Stimulated activated CD8-positive, alpha-beta memory T cell treated with anti-CD3 and anti-CD28 coated beads, Interleukin-4, amount 100 ng/mL, for 48 hours (primary cell): ENCODE measurements at regions not wholly inside any gene's neighbourhood (a gene's known extent, or its start where the extent isn't known, plus 50 kb on each side); places are given as distances from the start of the nearest gene placed in this dataset.
"Not testable (repeated sequence)": the region's sequence is repeated elsewhere in the genome, so short reads cannot be mapped to it uniquely, and the experiment has no call there.

ENCODE experiments used
- DNase-seq: peaks from one replicate; pipeline ENCODE4 v3.0.0-alpha.2; 2020

DNA sequence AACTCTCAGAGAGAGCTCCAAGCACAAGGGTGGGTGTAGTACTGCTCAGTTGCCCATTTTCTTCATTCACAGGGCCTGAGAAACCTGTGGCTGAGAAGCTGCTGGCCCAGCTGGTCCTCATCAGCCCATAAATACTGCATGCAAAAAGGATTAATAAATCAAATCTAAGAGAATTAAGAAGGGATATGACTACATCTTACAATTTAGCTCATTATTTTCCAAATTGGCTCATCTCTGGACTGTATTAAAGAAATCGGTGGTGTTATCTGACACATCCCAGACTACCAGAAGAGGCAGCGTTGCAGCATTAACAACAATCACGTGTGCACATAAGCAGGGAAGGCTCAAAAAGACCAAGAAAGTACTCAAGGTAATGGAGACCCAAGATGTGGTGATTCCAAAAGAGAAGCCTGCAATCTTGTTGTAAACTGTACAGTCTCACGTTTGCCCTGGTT lies 90.7 kb downstream of the CD24 start:
- no peak for DNase-seq

DNA sequence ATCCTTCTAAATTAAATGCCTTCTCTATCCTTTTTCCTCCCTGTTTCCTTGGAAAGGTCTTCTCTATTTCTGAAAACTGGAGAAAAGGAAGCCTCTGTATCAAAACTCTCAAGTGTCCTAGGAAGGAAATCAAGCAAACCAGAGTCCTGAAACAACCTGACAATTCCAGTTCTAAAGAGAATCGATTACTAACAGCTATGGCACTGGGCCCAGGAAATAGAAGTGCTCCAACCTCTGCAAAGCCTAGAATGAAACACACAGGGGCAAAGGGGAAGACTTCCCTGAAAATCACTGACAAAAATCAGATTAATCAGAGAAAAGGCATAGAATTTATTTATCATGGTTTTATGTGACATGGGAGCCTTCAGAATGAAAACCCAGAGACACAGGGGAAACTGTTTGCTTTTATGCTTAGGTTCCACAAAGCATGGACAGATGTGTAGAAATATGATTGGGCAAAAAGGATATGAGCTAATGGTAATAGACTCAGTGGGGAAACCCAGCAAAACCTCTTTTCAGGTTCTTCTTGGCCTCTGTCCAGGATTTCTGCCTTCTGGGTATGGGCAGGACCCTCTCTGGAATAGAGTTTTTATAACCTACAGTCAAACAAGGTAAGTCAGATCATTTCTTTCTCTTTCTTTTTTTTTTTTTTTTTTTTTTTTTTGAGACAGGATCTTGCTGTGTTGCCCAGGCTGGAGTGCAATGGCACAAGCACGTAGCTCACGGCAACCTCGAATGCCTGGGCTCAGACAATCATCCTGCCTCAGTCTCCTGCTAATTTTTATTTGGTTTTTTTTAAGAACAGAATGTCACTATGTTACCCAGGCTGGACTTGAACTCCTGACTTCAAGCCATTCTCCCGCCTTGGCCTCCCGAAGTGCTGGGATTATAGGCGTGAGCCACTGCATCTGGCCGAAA lies 91.7 kb downstream of the CD24 start:
- no peak for DNase-seq

DNA sequence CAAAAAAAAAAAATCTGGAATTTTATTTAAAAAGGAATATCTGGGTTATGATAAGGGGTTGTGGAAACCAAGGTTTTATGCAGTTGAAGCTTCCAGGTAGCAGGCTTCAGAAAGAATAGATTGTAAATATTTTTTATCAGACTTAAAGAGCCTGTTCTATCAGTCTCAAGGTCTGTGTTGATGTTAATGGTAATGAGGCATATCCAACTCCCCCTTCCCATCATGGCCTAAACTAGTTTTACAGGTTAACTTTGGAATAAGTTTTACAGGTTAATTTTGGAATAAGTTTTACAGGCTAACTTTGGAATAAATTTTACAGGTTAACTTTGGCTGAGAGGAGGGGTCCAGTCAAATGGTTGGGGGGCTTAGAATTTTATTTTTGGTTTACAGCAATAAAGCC lies 92.4 kb downstream of the CD24 start:
- DNase-seq = no peak

DNA sequence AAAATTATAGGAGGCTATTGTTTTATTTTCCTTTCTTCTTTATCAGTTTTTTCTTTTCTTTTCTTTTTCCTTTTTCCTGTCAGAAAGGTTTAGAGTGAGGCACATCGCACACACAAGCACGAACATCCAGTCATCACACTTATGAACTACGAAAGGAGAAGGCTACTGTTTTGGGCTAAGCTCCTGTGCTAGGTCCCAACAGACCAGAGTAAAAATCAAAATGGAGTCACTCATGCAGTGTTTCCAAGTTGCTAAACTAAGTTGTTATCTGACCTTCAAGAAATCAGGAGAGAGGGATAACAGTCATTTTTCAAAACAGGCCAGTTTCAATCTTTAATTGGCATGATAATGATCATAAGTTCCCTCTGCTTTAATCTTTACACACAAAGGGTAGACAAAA lies 93.6 kb downstream of the CD24 start:
- DNase-seq = no peak

DNA sequence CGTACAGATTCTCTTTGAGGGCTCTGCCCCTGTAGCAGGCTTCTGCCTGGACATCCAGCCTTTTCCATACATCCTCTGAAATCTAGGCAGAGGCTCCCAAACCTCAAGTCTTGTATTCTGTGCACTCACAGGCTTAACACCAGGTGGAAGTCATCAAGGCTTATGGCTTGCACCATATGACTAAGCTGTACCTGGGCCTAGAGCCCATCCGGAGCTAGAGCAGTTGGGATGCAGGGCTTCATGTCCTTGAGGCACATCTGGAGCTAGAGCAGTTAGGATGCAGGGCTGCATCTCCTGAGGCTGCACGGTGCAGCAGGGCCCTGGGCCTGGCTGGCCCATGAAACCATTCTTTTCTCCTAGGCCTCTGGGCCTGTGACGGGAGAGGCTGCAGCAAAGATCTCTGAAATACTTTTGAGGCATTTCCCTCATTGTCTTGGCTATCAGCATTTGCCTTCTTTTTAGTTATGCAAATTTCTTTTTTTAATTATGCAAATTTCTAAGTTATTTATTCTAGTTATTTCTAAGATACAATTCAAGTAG lies 98.7 kb downstream of the CD24 start:
- no peak for DNase-seq

DNA sequence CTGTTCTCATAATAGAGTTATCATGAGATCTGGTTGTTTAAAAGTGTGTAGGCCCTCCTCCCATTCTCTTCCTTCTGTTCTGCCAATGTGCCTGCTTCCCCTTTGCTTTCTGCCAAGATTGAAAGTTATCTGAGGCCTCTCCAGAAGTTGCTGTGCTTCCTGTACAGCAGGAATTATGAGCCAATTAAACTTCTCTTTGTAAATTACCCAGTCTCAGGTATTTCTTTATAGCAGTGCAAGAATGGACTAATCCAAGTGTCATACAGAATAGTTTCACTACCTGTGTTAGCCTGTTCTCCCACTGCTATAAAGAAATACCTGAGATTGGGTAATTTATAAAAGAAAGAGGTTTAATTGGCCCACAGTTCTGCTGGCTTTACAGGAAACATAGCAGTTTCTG lies 100.0 kb downstream of the CD24 start:
- no peak for DNase-seq

DNA sequence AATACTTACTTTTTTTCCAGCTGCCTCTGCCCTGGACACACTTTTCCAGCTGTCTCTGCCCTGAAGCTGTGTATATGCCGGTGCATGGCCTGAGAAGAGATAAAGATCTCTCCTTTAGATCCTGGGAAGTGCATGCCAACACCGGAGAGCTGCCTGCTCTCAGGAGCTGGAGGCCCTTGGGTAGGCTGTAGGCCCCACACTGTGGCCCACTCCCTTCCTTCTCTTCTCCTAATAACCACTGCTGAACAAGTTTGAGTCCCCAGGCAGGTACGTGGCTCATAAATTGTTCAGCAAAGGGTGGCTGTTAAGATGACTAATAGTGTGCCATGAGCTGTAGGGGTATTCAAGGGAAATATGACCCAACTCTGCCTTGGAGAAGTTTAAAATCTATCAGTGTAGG lies 102.5 kb downstream of the CD24 start:
- no peak for DNase-seq

DNA sequence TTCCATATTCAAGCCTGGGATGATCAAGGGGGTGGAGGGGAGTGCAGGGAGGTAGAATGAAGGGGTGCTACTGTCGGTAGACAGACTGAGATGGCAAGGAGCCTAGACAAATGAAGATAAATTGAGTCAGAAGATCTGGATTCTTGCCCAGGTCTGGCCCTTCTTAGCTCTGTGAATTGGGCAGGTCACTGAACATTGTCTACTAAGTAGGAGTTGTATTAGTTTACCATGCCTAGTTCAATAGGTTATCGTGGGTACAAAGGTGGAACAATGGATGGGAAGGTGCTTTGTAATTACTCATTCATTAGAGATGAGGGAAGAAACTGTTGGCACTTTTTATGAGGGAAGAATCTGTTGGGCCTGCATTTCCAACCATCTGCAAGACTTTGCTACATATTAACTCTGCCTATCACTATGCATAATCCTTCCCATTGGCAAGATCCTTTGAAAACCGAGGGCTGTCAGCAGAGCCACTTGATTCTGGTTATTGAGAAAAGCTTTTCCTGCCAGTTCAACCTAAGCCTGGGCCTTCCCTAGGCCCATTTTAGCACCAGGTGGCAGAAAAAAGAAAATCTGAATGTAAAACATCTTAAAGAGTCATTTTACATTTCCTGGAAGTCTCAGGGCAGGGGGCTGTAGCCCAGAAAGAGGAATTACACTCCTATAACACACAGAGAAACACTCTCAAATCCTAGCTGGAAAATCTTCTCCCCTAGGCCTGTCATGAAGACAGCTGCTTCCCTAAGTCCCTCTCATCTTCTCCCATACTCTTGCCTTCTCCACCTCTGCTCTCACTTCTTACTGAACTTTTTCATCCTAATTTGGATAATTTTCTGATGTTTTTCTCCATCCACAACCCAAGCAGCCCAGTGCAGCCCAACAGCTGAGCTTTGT lies 103.5 kb downstream of the CD24 start:
- no peak for DNase-seq

DNA sequence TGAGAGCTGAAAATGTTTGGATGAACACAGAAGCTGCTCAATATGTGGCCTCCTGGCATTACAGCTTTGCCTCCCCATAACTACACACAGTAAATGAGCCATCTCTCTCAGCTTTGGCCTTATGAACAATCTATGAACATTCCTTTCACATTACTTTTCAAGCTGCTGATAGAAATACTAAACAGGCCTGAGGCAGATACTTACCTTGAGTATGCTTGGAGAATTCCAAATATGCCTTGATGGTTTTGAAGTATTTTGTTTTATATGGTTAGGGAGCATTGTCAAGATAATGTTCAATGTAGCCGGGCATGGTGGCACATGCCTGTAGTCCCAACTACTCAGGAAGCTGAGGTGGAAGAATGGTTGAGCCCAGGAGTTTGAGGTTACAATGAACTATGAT lies 104.5 kb downstream of the CD24 start:
- no peak for DNase-seq

DNA sequence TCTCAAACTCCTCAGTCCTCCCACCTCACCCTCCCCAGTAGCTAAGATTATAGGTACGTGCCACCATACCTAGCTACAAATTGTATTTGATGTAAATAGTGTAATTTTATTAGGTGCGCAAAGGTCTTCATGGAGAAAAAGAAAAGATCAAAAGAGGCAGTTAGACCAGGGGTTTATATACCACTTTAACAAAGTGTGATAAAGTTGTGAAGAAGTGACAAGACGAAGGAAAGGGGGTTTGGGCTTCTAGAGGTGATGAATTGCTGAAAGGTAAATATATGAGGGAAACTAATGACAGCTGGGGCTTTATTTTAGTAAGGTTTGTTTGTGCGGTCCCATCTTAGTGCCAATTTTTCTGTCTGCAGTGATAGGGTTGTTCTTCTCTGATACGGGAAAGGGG lies 105.3 kb downstream of the CD24 start:
- DNase-seq = no peak

DNA sequence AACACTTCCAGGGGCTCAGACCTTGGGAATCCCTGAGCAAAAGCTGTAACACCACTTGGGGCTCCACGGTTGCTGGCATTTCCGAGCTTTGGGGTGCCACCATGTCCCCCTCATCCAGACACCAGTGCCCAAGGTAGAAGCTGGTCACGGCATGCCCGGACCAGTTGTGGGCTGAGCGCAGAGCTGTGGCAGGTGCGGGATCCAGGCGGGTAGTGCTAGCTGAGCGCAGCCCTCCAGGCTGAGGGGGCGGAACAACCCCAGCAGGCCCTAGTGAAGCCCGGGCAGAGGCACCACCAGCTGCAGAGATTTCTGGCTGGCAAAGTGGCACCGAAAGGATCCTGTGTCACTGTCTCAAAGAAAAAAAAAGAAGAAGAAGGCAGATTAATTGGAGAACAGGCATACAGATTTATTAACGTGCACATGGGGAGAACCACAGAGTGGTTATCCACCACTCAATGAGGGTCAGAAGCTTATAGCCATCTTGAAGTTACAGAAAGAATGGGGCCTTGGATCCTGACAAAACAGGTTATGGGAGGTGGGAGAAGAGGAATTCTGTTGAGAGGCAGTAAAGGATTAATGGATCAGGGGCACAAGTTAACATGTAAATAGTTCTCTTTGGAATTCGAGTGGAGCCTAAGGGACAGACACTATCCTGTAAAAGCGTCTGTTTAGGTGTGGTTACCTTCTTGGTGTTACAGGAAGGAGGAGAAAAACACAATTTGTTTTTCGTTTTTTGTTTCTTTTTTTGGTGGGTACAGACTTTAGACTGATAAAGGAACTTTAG lies 107.5 kb downstream of the CD24 start:
- DNase-seq = no peak

DNA sequence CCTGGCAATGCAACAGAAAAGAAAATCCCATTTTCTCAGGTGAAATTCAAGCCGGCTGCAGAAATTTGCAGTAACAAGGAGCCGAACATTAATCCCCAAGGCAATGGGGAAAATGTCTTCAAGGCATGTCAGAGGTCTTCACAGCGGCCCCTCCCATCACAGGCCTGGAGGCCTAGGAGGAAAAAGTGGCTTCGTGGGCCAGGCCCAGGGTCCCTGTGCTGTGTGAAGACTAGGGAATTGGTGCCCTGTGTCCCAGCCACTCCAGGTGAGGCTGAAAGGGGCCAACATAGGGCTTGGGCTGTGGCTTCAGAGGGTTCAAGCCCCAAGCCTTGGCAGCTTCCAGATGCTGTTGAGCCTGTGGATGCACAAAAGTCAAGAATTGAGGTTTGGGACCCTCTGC lies 111.7 kb downstream of the CD24 start:
- DNase-seq = no peak

DNA sequence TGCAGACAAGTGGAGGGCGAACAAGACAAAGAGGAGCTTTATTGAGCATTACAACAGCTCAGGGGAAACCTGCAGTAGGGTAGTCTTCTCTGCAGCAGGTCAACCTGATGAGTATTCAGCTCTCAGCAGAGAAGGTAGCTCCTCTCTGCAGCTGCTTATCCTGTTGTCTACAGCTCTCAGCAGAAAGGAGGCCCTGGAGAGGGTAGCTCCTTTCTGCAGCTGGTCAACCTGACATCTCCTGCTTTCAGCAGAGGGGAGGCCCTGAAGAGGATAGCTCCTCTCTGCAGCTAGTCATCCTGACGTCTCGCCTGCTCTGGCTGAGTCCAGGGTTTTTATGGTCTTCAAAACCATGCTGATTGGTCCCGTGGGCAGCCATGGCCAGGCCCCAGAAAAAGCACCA lies 113.6 kb downstream of the CD24 start:
- no peak for DNase-seq

DNA sequence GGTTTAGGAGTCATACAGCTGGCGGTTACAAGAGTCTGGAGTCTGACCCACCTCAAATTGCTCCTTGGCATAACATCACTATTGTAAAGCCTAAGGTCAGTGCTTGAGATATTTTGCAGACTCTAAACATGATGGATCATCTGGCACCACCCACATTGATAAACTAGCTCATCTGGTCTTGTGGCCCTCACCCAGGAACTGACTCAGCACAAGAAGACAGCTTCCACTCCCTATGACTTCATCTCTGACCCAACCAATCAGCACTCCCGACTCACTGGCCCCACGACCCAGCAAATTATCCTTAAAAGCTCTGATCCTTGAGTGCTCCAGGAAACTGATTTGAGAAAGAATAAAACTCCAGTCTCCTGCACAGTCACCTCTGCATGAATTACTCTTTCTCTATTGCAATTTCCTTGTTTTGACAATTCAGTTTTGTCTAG lies 115.9 kb downstream of the CD24 start:
- no peak for DNase-seq

DNA sequence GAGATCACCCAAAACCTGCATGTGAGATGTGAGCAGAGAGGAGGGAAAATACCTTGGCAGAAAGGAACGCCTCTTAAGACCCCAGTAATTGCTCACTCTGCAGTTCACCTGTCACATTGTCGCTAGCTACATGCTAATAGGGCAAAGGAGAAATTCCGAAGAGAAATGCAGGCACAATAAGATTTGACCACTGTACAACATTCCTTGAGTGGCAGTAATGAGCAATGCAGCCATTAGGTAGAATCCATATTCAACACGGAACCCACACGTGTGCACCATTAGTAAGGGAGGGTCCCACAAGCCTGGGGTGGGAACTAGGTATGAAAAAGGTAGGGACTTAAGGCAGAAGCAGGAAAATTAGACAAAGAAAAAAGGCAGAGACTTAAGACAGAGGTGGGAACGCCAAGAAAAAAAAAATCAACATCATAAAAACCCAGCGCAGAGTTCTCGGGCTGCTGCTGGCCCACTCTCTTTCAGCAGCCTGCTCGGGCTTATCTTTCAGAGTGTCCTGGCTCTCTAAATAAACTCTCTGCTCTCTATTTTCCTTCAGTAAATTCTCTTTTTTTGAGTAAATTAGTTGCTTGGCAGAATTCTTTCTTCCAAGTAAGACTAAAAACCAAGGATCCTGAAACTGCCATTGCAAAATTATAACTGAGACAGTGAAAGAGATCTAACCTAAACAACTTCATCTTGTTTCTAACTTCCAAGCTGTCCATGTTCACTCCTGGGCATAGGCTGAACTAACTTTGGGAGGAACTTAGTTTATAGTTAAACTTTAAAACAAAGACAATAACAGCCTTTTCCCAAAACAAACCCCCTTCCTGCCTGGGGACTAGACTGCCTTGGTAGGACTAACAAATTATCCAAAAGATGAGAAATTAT lies 116.5 kb downstream of the CD24 start:
- DNase-seq = no peak

DNA sequence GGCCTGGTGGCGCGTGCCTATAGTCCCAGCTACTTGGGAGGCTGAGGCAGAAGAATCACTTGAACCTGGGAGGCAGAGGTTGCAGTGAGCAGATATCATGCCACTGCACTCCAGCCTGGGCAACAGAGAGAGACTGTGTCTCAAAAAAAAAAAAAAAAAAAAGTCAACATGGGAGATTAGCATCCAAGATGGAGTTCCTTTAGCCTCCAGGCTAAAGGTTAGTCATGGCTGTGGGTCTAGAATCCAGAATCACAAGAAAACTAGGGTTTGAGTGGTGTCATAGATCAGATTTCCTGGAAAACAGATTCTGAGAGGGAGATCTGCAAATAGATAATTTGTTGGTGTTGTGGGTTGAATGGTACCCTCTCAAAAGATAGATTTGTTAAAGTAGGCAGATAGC lies 117.2 kb downstream of the CD24 start:
- DNase-seq = not testable (repeated sequence)

DNA sequence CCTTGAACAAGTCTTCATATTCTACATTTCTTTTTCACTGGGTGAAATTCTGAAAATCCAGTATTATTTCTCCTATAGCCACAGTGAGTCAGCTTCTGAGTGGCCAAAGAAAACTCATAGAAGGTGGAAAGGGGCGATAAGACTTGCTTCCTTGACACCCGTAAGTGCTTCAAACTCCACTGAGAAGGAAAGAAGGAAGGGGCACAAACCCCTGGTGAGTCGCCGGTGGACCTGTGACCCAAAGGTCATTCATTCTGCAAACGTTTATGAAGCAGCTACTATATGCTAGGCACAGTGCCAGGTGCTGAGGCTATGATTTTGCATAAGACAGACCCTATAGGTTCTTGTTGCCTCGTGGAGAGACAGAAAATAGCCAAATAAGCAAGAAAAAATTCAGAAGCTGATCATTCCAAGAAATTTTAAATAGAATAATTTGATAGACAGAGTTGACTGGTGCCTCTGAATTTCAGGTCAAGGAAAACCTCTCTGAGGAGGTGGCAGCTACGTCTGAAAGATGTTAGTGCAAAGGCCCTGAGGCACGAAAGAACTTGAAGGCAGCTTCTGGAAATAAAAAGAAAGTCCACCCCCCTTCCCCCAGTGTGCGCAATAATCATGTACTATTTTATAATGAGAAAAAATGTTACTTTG lies 118.2 kb downstream of the CD24 start:
- no peak for DNase-seq

DNA sequence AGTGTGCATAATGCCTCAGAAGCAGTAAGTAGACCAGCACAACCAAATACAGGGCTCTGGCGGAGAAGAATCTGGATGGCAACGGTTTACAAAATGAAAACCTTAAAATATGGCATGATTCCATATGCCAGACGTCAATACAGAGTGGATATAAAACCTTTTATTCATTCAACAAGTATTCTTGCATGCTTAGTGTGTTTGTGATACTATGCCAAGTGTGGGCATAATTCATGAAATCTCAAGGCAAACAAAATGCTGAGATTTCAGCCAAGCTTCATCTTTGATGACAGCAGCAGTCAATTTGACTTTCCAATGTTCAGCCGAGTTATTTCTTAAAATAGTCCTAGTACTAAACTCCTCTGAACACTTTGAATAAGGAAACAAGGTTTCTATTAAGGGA lies 119.4 kb downstream of the CD24 start:
- DNase-seq = no peak

DNA sequence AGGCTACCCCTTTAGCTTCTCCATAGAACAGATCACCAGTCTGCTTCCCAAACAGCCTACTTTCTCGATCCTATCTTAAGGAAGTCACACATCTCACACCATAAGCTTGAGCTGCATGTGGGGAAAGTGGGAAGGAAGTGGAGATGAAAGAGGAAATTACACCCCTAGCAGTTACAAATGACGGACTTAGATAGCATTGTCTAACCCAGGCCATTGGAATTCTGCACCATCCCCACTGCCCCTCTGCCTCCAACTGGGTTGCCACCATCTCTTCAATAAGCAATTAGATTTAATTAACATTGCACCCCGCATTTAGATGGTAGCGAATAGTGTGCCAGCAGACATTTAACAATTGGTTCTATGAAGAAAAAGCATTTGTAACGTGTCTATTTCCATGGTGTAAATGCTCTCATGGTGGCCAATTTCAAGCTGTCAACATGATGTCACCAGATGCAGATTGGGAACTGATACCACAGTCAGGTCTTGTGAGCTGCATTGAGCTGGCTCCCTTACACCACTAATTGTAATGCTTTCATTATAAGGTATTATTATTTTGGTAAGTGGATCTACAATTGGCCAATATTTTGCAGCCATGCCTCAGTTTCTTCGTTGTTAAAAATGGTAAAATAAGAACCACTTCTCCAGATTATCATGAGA lies 124.7 kb downstream of the CD24 start:
- DNase-seq = no peak

DNA sequence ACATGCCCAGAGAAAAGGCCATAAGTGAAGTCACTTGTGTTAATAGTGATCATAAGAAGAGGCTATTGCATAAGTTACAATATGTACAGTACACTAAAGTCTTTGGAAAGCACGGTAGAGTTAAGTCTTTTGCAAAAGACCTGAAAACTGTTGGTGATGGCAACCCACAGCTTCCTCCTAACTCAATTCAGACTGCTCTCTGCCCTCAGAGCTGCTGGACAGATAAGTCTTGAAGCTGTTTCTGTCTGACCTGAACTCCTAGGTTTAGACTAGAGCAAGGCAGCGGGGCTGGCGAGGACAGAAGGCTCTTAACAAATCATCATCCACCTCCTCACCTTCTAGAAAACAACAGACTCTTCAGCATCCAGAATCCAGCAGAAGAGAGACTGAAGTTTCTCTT lies 125.4 kb downstream of the CD24 start:
- DNase-seq = no peak

DNA sequence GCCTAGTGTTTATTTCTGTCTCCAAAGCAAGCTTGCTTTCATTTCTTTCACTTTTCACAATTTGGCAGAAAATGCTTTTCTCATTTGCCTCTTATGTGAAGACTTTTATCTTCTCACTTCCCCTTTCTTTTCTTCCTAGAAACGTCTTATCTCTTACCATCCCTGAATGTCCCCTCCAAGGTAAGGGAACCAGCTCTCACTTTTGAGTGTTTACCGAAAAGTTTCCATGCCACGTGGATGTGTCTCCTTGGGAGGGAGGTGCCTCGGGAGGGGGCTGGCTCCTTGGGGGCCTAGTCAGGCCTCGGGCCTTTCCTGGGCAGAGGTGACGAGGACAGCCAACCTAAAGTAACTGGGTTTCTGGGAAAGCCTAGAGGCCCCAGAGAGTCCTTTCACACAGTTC lies 127.4 kb downstream of the CD24 start:
- no peak for DNase-seq
